AG04449 (cell line): ENCODE measurements at regions not wholly inside any gene's neighbourhood (a gene's known extent, or its start where the extent isn't known, plus 50 kb on each side); places are given as distances from the start of the nearest gene placed in this dataset.

Experiments
- CTCF ChIA-PET: fragments of 350-600 bp; formaldehyde crosslinking; extraction: SDS; loops from one replicate; lab custom pipeline; 2021; ENCODE audit warnings: antibody characterized with exemption; lab: Yijun Ruan, JAX
- POLR2A ChIA-PET: fragments of 400-600, 350-600 bp; formaldehyde crosslinking; extraction: SDS; loops from one replicate; lab custom pipeline; 2020; ENCODE audit warnings: antibody characterized with exemption, inconsistent platforms; lab: Yijun Ruan, JAX
- DNase-seq: peaks from one replicate; pipeline ENCODE4 v3.0.0-alpha.2; 2010; ENCODE audit warnings: low read depth, low spot score
- H3K4me3 ChIP-seq: 2 replicates; pipeline ENCODE4 v1.5.1; 2011; ENCODE audit warnings: low read depth, mild to moderate bottlenecking, control low read depth, low read length
- TF ChIP-seq, protein P1 (sequence below): IDR thresholded peaks from one replicate; pipeline ENCODE4 v1.5.1; 2011; ENCODE audit warnings: mild to moderate bottlenecking, moderate library complexity, low read length, control low read depth, inconsistent platforms; ENCODE audit not compliant: insufficient read depth; ENCODE audit errors: missing control alignments

DNA sequence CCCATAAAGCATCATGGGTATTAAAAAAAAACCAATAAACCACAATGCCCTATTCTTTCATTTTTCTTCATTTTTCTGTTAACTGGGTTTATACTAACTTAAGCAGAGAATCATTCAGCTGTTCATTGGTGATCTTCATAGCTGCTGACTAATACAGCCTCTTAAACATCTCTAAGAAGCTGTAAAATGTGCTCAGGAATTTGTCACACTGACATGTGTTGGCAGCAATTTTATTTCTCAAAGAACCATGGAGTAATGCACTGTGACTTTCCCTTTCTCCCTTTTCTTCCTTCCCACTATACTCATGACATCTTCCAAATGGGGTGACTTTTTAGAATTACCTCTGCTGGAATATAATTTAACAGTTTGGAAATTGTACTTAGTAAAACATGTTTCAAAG, 315.4 kb downstream of the ANTXR2 start:
- DNase-seq = no peak
- no peak overlapping the region for H3K4me3 ChIP-seq
- ChIA-PET POLR2A (no interaction called here), CTCF (no interaction called here)
- TF ChIP-seq, protein P1, sequence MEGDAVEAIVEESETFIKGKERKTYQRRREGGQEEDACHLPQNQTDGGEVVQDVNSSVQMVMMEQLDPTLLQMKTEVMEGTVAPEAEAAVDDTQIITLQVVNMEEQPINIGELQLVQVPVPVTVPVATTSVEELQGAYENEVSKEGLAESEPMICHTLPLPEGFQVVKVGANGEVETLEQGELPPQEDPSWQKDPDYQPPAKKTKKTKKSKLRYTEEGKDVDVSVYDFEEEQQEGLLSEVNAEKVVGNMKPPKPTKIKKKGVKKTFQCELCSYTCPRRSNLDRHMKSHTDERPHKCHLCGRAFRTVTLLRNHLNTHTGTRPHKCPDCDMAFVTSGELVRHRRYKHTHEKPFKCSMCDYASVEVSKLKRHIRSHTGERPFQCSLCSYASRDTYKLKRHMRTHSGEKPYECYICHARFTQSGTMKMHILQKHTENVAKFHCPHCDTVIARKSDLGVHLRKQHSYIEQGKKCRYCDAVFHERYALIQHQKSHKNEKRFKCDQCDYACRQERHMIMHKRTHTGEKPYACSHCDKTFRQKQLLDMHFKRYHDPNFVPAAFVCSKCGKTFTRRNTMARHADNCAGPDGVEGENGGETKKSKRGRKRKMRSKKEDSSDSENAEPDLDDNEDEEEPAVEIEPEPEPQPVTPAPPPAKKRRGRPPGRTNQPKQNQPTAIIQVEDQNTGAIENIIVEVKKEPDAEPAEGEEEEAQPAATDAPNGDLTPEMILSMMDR = no peak

DNA sequence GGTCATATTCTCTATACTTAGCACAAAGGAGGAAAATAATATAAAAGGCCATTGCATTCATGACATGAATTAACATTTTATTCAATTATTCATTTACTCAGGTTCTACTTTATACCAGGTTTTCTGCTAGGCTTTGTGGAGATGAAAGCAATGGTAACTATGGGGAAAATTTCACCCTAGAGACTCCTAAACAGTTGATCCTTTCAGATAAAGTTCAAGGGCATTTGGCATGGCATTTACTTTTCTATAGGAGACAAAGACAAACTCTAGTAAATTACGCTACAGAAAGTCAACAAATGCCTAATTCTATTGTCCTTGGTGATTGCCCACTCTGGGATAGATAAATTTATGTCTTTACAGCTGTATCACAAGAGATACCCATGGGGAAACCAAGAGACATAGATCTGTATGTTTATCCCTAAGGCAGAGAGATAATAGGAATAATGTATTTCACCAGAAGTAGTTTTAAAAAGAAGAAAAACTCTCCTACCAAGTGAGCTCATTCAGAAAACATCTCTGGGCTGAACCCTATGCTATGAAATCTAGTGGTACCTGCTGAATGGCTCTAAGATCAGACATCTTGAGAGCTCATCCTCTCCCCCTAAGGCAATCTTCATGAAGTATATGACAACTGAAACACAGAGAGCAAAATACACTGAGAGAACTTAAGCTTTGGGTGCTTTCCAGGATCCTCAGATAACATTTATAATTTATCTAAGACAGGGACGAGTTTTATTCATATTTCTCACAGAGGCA, 316.7 kb downstream of the ANTXR2 start:
- H3K4me3 ChIP-seq = no peak overlapping the region
- TF ChIP-seq, protein P1 = no peak
- CTCF ChIA-PET = no interaction called here
- POLR2A ChIA-PET = no interaction called here
- DNase-seq = no peak

DNA sequence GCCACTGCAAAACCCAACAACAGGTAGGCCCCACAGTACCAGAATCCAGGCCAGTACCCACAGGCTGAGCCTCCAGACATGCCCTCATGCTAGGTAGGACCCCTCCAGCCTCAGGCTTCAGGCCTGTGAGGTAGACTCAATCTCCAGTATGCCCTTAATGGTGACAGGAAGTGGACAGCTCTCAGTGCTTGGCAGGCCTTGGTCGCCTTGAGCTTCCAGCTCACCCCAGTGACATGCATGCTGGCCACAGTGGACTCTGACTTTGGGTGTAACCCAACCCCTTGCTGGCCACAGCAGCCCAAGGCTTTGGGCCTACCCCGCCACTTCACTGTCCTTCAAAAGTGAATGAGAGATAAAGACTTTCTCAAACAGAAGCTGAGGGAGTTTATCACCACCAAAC, 324.2 kb downstream of the ANTXR2 start:
- CTCF ChIA-PET = no interaction called here
- no peak overlapping the region for H3K4me3 ChIP-seq
- DNase-seq = no peak
- POLR2A ChIA-PET = no interaction called here
- TF ChIP-seq, protein P1 = no peak

DNA sequence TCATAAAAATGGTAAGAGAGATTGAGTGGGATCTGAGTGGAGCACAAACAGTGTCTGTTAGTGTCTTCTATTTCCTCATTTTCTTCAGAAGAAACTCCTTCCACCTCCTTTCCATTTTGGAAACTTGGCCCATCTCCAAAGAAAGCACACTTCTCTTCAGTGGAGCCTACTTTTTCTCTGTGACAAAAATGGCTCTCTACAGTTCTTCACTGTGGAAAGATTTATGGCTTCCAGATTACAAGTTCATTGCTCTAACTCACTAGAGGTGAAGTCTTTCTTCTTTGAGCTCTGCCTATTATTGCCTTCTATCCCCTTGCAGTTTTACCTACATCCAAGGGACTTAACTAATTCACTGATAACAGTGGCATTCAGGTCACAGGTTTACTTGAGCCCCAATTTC, 325.8 kb downstream of the ANTXR2 start:
- DNase-seq = no peak
- no peak overlapping the region for H3K4me3 ChIP-seq
- TF ChIP-seq, protein P1 = no peak
- CTCF ChIA-PET = no interaction called here
- POLR2A ChIA-PET = no interaction called here

DNA sequence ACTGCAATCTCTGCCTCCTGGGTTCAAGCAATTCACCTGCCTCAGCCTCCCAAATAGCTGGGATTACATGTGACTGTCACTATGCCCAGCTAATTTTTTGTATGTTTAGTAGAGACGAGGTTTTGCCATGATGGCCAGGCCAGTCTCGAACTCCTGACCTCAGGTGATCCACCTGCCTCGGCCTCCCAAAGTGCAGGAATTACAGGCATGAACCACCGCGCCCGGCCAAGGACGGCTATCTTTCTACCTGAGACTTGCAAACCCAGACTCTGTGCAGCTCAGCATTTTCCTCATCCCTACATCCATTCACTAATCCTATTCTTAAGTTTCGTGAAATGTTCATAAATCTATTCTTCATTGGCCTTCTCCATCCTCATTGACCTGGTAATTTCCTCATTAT, 330.0 kb downstream of the ANTXR2 start:
- DNase-seq = no peak
- ChIA-PET POLR2A (no interaction called here), CTCF (no interaction called here)
- H3K4me3 ChIP-seq = no peak overlapping the region
- TF ChIP-seq, protein P1 = no peak

DNA sequence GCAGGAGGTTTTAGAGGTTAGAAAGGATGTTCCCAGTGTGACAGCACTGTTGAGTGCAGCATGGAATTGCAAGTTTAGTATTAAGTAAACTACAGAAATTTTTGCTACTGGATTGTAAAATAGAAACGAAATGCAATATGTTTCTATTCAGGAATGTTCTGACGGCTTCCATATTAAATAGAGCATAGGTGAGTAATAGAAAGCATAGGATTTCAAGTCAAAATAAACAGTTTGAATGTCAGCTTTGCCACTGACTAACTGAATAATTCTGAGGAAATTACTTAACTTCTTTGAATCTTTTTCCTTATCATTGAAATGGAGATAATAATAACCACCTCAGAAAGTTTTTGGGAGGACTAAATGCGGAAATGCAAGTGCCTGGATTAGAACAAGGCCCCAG, 331.9 kb upstream of the GK2 start:
- no peak overlapping the region for H3K4me3 ChIP-seq
- ChIA-PET CTCF (no interaction called here), POLR2A (no interaction called here)
- DNase-seq = no peak
- TF ChIP-seq, protein P1 = no peak
